DND-41 (cell line): ENCODE measurements at regions not wholly inside any gene's neighbourhood (a gene's known extent, or its start where the extent isn't known, plus 50 kb on each side); places are given as distances from the start of the nearest gene placed in this dataset.

Source experiments
- EZH2 ChIP-seq: IDR thresholded peaks from 3 replicates; pipeline ENCODE4 v1.6.1; 2012; ENCODE audit warnings: borderline replicate concordance, low read depth, mild to moderate bottlenecking, moderate library complexity, low read length, inconsistent platforms; ENCODE audit not compliant: severe bottlenecking
- TF ChIP-seq, protein P1 (sequence below): IDR thresholded peaks from 2 replicates; pipeline ENCODE4 v1.5.1; 2012; ENCODE audit warnings: borderline replicate concordance, low read length, moderate library complexity, mild to moderate bottlenecking; ENCODE audit not compliant: poor library complexity, severe bottlenecking; ENCODE audit errors: extremely low read depth

- no peak for TF ChIP-seq EZH2
- TF ChIP-seq, protein P1, sequence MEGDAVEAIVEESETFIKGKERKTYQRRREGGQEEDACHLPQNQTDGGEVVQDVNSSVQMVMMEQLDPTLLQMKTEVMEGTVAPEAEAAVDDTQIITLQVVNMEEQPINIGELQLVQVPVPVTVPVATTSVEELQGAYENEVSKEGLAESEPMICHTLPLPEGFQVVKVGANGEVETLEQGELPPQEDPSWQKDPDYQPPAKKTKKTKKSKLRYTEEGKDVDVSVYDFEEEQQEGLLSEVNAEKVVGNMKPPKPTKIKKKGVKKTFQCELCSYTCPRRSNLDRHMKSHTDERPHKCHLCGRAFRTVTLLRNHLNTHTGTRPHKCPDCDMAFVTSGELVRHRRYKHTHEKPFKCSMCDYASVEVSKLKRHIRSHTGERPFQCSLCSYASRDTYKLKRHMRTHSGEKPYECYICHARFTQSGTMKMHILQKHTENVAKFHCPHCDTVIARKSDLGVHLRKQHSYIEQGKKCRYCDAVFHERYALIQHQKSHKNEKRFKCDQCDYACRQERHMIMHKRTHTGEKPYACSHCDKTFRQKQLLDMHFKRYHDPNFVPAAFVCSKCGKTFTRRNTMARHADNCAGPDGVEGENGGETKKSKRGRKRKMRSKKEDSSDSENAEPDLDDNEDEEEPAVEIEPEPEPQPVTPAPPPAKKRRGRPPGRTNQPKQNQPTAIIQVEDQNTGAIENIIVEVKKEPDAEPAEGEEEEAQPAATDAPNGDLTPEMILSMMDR: no peak
These were observed 347.7 kb upstream of the ATP11B start for GRCh38 chr3:182445576-182445975.
